ENCODE measurements at regions not wholly inside any gene's neighbourhood (a gene's known extent, or its start where the extent isn't known, plus 50 kb on each side); places are given as distances from the start of the nearest gene placed in this dataset.

DNA sequence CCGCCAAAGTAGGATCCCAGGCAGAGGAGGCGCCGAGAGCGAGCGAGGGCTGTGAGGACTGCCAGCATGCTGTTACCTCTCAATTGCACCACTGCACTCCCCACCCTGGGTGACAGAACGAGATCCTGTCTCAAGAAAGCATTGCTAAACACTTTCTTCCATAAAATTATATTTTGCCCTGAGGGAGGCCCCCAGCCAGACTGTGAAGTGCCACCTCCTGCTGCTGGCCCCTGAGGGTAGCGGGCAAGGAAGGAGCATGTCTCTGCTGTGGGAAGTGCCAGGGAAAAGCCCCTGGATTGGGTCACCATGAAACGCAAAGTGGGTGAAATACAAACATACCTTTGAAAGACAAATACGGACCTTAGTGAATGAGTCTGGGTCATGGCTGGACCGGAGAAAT, 78.0 kb upstream of the AMZ2 start:
- intact Hi-C loops (cut with DNase I; ENCODE audit: low total_unique reads), result loop anchor here (10.0 kb wide), 1 partner anchor 295 kb away; no protein-coding TSS in a partner anchor
- no peak overlapping the region for H3K4me3 ChIP-seq
- no peak overlapping the region for H3K27ac ChIP-seq
- H3K36me3 ChIP-seq, result no peaks in the 10 kb centered on the region
- 85 to 100% methylated on average over 1 to 10 of the region's 10 CpGs for WGBS, 2 donors (ENCODE audit: low coverage in 1 of 2)
- no peaks in the 10 kb centered on the region for H3K27me3 ChIP-seq
- peaks cover 0 to 3% (median 0%) of the 10 kb centered on the region in 4 donors for H3K4me1 ChIP-seq
- DNase-seq, result no peak
- no peak for TF ChIP-seq POLR2A (IDR thresholded peaks at IDR 0.05)
- TF ChIP-seq, protein P1, sequence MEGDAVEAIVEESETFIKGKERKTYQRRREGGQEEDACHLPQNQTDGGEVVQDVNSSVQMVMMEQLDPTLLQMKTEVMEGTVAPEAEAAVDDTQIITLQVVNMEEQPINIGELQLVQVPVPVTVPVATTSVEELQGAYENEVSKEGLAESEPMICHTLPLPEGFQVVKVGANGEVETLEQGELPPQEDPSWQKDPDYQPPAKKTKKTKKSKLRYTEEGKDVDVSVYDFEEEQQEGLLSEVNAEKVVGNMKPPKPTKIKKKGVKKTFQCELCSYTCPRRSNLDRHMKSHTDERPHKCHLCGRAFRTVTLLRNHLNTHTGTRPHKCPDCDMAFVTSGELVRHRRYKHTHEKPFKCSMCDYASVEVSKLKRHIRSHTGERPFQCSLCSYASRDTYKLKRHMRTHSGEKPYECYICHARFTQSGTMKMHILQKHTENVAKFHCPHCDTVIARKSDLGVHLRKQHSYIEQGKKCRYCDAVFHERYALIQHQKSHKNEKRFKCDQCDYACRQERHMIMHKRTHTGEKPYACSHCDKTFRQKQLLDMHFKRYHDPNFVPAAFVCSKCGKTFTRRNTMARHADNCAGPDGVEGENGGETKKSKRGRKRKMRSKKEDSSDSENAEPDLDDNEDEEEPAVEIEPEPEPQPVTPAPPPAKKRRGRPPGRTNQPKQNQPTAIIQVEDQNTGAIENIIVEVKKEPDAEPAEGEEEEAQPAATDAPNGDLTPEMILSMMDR (IDR thresholded peaks at IDR 0.05), result no peak
- no peak for TF ChIP-seq POLR2AphosphoS5 (IDR thresholded peaks at IDR 0.05)
- no peak for TF ChIP-seq EP300 (IDR thresholded peaks at IDR 0.05; ENCODE audit: low read depth)
- in situ Hi-C loops (cut with MboI; ENCODE audit: low pct_ligation_motif_present in 1 of 4, low pct_unique_long_range_greater_than_20kb in 1 of 4, low sequenced_read_pairs in 3 of 4), result loop anchor here in 2 of 4 donors (10.0 to 25.0 kb wide), 3 partner anchors 292 to 592 kb away; partner anchors contain the start of gene WIPI1 (in 1 of the 2)
- H3K9me3 ChIP-seq, result no peaks in the 10 kb centered on the region

- Histone ChIP-seq H3K27me3 (no peaks in the 10 kb centered on the region), H3K36me3 (no peaks in the 10 kb centered on the region), H3K9me3 (no peaks in the 10 kb centered on the region), H3K4me1 (peaks cover 0 to 3% (median 0%) of the 10 kb centered on the region in 4 donors), H3K4me3 (no peak overlapping the region), H3K27ac (no peak overlapping the region)
- in situ Hi-C loops (cut with MboI; ENCODE audit: low pct_ligation_motif_present in 1 of 4, low pct_unique_long_range_greater_than_20kb in 1 of 4, low sequenced_read_pairs in 3 of 4) (loop anchor here in 2 of 4 donors (10.0 to 25.0 kb wide), 3 partner anchors 292 to 592 kb away; partner anchors contain the start of gene WIPI1 (in 1 of the 2)), intact Hi-C loops (cut with DNase I; ENCODE audit: low total_unique reads) (loop anchor here (10.0 kb wide), 1 partner anchor 295 kb away; no protein-coding TSS in a partner anchor)
- no peak for DNase-seq
- 83 to 91% methylated on average over 3 of the region's 3 CpGs for whole genome bisulfite sequencing, 2 donors (ENCODE audit: low coverage in 1 of 2)
- TF ChIP-seq EP300 (IDR thresholded peaks at IDR 0.05; ENCODE audit: low read depth) (no peak), POLR2AphosphoS5 (IDR thresholded peaks at IDR 0.05) (no peak), POLR2A (IDR thresholded peaks at IDR 0.05) (no peak)
- TF ChIP-seq, protein P1 (IDR thresholded peaks at IDR 0.05), result no peak
Observed at GRCh38 chr17:68170246-68170645, 77.6 kb upstream of the AMZ2 start.

DNA sequence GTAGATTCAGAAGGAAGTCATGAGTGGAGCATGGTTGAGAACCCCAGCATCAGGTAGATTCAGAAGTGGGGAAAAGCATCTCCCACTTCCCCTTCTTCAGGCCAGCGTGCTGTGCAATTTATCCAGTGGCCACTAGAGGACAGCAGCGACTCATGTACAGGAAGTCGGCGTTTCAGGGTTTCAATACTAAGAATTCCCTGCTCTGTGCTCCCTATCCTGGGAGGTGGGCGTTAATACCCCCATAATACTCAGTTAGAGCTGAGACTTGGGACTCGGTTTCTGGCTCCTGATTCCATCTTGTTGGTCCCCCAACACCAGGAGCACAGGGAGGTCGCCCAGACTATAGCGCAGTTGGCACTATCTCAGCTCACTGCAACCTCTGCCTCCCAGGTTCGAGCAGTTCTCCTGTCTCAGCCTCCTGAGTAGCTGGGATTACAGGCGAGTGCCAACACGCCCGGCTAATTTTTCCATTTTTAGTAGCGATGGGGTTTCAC, 75.3 kb upstream of the AMZ2 start:
- intact Hi-C loops (cut with DNase I; ENCODE audit: low total_unique reads) (loop anchor here (10.0 kb wide), 1 partner anchor 292 kb away; no protein-coding TSS in a partner anchor), in situ Hi-C loops (cut with MboI; ENCODE audit: low pct_ligation_motif_present in 1 of 4, low pct_unique_long_range_greater_than_20kb in 1 of 4, low sequenced_read_pairs in 3 of 4) (loop anchor here in 2 of 4 donors (10.0 to 25.0 kb wide), 3 partner anchors 290 to 590 kb away; partner anchors contain the start of gene WIPI1 (in 1 of the 2))
- WGBS, 2 donors (ENCODE audit: low coverage in 1 of 2), result 32% methylated on average over 13 of the region's 13 CpGs; no CpG with 5 or more reads in 1 of the 2 donors
- Histone ChIP-seq H3K4me3 (no peak overlapping the region), H3K27me3 (no peaks in the 10 kb centered on the region), H3K9me3 (no peaks in the 10 kb centered on the region), H3K27ac (no peak overlapping the region), H3K36me3 (no peaks in the 10 kb centered on the region), H3K4me1 (peaks cover 0 to 3% (median 0%) of the 10 kb centered on the region in 4 donors)
- peak; percentile 81 for DNase-seq
- no peak for TF ChIP-seq EP300 (IDR thresholded peaks at IDR 0.05; ENCODE audit: low read depth)
- TF ChIP-seq, protein P1 (IDR thresholded peaks at IDR 0.05), result peak; percentile 94 to 99 (median 98)

DNA sequence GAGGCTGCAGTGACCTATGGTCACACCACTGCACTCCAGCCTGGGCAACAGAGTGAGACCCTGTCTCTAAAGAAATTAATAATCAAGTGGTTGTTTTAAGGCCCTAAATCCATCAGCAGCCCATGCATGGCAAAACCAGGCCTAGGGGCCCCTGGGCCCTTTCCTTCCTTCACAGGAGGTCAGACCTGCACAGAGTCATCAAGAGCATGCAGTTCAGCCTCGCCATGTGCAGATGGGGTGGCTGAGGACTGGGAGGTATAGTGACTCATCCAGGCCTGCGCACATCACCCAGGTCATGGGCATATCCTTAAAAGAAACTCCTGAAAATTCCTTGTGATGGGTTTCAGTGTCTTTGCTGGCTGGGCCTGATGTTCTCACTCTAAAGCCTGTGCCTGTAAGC, 72.4 kb upstream of the AMZ2 start:
- no peaks in the 10 kb centered on the region for H3K36me3 ChIP-seq
- H3K4me3 ChIP-seq, result no peak overlapping the region
- intact Hi-C loops (cut with DNase I; ENCODE audit: low total_unique reads) (loop anchor here (10.0 kb wide), 1 partner anchor 289 kb away; no protein-coding TSS in a partner anchor), in situ Hi-C loops (cut with MboI; ENCODE audit: low pct_ligation_motif_present in 1 of 4, low pct_unique_long_range_greater_than_20kb in 1 of 4, low sequenced_read_pairs in 3 of 4) (loop anchor here in 1 of 4 donors (10.0 kb wide), 1 partner anchor 289 kb away; no protein-coding TSS in a partner anchor)
- peaks cover 0 to 3% (median 0%) of the 10 kb centered on the region in 4 donors for H3K4me1 ChIP-seq
- no peaks in the 10 kb centered on the region for H3K27me3 ChIP-seq
- no peak for DNase-seq
- no peak overlapping the region for H3K27ac ChIP-seq
- no peak for TF ChIP-seq POLR2AphosphoS5 (IDR thresholded peaks at IDR 0.05)
- TF ChIP-seq, protein P1 (IDR thresholded peaks at IDR 0.05), result no peak
- no peak for TF ChIP-seq POLR2A (IDR thresholded peaks at IDR 0.05)
- no peak for TF ChIP-seq EP300 (IDR thresholded peaks at IDR 0.05; ENCODE audit: low read depth)
- no peaks in the 10 kb centered on the region for H3K9me3 ChIP-seq
- WGBS, 2 donors (ENCODE audit: low coverage in 1 of 2), result 100% methylated on average over 2 of the region's 2 CpGs; no CpG with 5 or more reads in 1 of the 2 donors
